HG03439 (cell line): ENCODE measurements at regions not wholly inside any gene's neighbourhood (a gene's known extent, or its start where the extent isn't known, plus 50 kb on each side); places are given as distances from the start of the nearest gene placed in this dataset.
"Not testable (repeated sequence)": the region's sequence is repeated elsewhere in the genome, so short reads cannot be mapped to it uniquely, and the experiment has no call there.

Experiments
- ATAC-seq: cut with Tn5 transposase; IDR thresholded peaks from one replicate; pipeline ENCODE4 v1.9.1; 2021; ENCODE audit warnings: mild to moderate bottlenecking, moderate library complexity; ENCODE audit not compliant: unreplicated experiment

DNA sequence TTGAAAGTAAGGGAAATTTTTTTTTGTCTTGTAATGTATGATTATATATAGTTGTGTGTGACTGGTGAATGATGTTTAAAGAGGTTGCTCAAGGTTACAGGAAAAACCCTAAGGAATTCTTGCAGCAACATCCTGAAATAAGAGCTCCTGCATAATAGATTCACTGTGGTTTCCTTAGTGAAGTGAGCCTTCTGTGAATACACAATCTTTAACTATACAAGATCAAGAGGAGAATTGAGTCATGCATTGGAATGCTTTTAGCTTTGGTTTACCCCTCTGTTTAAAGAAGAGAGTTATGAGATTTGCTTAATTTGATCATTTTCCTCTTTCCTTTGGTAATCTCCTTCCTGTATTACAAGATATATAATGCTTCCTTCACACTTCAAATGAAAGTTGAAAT is 141.6 kb upstream of the EYA4 start:
- no peak for ATAC-seq

DNA sequence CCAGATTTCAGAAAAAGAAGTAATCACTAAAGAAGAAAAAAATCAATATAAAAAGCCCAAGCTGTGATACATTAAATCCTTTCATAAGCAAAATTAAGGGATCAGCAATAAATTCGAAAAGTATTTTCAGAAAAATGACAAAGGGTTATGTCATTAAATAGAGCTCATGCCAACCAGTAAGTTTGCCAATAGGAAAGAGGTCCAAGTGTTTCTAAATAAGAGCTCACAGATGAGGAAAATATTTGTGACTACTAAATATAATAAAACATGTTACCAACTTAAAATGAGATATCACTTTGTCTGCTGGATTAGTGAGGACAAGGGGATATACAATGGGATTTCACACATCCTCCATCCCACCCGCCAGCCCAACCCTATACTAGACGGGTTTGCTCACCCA is 140.3 kb upstream of the EYA4 start:
- no peak for ATAC-seq

DNA sequence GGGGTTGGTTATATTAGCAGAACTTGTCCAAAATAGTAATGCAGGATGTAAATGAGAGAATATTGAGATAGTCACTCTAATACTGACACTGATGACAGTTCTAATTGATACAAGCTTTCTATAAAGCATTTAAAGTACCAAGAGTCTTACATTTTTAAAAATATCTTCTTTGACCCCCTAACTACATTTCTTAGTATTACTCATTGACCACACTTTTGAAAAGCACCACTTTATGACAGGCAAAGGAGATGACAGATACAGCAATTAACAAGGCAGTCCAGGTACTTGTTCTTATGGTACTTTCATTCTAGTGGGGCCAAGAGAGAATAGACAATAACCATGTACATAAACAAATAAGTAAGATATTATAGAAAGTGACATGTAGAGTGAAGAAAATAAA is 139.4 kb upstream of the EYA4 start:
- ATAC-seq, result no peak

DNA sequence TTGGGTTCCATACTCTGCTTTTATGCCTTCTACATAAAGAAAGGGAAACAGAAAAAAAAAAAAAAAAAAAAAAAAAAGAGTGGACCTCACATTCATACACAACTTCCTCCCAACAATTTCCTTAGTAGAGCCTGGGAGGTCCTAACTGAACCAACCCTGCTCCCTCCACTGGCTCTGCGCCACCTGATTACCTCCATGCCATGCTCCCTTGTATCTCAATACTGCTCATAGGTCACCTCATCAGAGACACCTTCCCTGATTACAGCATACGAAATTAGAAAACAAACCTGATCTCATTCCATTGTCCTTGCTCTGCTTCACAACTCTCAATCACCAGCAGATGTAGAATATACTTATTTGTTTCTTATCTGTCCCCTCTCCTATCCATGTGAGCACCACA is 134.2 kb upstream of the EYA4 start:
- ATAC-seq, result no peak

DNA sequence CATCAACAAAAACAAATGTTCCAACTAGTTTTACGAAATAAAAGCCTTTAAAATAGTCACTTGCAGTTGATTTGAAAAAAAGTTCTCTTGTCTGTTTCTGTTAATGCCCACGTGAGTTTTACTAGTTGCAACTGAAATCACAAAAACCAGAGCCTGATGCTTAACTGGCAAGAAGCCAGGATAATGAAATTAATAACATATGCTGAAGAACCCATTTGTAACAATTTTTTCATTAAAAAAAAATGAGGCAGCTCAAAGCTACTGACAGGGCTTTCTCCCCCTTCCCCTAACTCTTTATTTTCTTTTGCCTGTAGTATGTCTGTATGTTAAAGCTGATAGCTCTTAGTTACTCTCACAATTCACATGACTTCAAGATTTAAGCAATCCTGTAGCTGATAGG is 132.7 kb upstream of the EYA4 start:
- ATAC-seq, result no peak

DNA sequence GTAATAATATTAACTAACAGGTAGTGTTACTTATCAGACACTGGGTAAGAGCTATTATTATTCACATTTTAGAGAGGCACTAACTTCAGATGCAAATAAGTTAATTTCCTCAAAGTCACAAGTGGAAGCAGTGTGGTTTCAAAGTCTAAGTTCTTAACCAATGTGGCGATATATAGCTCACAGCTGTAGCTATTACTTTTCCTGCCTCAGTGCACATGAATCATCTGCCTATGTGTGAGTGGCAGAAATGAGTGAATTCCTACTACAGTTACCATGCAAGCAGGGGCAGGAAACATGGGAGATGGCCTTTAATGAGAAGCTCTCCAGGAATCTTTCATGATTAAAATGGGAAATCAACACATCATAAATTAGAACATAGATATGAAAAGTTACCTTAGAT is 126.2 kb upstream of the EYA4 start:
- ATAC-seq, result no peak

DNA sequence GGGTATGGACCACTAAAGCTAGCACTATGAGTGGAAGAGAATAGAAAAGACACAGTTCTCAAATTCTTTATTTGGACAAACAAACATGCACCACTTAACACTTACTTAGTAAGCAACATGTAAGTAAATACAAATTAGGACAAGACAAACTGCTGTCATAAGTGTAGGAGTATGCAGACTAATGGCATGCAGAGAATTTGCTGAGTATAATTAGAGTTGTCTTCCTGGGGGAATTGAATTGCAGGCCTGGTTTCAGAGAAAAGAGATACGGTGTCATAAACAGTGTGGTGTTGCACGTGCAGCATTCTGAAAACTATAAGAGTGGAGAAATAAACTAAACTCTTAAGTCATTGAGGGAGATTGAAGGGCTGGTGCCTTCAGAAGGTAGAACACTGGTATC is 125.2 kb upstream of the EYA4 start:
- ATAC-seq, result no peak

DNA sequence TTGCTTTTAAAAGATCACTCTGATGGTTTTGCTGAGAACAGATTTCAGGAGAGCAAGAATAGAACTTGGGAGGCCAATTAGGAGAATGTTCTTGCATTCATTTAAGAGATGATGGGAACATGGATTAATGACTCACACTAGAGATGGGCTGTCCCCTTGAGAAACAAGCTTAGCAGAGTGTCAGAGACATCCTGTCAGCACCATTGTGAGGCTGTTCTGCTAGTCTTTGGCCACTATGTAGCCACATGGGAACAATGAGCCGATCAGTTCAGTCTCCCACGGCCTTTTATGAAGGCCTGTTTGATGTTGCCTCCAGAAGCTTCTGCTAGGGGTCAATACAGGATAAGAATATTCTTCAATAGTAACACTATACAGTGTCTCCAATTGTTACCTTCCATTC is 113.0 kb upstream of the EYA4 start:
- ATAC-seq, result no peak

DNA sequence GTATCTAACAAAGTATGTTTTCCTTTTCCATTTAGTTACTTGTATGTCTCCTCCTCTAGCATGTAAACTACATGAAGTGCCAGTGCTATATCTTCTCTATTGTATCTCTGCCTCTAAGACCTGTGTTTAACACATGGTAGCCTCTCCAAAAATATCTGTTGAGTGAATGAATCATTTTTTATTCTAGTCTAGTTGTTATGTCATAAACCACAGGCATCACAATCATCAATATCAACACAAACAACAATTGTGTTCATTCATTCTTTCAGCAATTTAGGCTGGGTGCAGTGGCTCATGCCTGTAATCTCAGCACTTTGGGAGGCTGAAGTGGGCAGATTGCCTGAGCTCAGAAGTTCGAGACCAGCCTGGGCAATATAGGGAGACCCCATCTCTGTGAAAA is 111.6 kb upstream of the EYA4 start:
- no peak for ATAC-seq

DNA sequence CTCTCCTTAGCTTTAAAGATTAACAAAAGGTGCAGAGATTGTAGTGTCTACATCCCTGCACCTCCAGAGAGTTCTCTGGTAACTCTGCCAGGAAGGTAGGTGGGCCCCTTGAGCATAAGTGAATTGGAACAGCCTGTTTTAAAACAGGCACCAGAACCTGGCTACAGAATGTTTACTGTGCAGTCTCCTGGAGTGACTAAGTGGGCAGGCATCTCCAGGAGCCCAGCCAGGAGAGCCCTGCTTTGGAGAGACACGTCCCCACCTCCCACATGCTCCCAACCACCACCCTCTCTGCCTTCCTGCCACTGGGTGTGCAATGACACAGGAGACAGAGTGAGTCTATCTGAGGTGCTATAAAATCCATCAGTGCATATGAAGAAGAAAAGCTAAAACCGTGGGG is 110.3 kb upstream of the EYA4 start:
- no peak for ATAC-seq

DNA sequence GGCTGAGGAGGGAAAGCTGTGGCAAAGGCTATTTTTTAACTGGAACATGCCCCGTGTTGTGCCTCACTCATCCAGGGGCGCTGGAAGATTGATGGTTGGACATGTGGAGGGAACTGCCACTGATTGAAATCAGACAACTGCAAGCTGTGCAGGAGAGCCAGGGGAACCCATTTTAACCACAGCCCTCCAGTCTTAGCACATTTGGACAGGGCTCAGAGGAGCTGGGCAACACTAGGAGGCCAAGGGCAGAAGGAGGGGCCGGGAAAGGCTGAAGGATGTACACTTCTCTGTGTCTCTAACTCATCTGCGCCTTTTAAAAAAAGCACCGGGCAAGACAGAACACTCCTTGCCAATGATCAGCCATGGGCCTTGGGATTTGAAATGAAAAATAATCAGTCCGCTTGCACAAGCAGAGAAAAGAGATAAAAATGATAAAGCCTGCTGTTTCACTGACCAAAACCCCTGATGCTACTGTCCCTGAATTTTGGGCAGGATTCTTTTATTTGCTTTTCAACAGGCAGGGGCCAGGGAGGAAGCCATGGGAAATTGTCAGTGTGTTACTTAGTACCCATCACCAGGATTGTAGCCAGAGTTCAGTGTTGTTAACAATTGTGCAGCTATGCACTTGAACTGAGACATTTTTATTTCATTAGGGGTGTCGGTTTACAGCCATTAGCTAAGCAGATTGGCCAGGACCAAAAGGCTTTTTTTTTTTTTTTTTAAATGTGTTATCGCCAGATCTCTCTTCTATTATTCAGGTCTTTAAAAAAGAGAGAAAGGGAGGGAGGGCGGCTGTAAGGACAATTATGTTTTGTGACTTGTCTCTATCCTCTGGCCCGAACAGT is 109.3 kb upstream of the EYA4 start:
- no peak for ATAC-seq

DNA sequence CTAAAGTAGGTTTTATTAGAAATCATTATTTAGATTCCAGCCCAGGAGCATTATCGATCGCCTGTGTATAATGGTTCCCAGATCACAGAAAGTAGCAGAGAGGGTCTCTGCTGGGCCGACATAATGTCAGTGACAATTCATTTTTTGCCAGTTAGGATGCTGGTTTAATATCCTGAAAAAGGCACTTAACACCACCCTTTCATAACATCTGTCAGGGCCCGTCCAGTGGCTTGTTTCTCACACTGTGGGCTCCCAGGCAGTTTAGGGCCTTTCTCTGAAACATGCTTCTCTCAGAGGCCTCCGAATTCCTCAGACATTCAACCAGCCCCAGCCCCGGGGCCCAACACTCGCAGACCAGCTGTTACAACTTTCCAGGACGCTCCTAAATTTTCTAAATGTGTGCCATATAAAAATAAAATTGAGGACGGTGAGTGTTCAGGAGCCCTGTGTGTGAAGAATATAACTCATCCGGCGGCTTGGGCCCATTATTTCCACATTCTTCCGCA is 108.6 kb upstream of the EYA4 start:
- no peak for ATAC-seq

DNA sequence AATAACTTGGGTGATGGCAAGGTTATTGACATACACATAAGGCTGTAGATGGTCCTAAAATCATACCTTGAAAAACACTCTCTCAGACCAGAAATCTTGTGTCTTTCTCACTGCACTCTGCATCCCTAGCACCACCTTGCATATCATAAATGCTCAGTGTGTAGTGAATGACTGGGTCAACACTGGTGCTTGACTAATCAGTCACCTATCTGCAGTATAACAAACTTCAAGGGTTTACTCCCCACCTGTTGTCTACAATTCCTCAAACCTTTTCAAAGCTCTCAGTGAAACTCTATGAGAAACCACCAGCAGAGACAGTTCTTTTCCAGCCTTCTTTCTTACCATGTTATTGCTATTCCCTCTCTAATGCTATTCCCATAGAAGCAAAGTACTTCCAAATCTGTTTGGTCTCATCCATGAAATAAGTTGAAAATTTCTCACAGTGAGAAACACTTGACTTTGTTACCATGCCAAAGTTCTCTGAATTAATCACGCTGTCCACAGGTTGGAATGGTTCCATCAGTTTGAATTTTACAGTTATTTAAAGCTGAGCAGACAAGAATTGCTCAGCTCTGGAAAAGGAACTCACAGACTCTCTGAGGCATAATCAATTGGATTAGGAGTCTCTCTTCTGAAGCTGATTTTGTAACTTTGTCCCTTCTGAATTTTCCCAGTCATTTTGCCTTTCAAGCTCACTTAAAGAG is 104.8 kb upstream of the EYA4 start:
- ATAC-seq, result no peak

DNA sequence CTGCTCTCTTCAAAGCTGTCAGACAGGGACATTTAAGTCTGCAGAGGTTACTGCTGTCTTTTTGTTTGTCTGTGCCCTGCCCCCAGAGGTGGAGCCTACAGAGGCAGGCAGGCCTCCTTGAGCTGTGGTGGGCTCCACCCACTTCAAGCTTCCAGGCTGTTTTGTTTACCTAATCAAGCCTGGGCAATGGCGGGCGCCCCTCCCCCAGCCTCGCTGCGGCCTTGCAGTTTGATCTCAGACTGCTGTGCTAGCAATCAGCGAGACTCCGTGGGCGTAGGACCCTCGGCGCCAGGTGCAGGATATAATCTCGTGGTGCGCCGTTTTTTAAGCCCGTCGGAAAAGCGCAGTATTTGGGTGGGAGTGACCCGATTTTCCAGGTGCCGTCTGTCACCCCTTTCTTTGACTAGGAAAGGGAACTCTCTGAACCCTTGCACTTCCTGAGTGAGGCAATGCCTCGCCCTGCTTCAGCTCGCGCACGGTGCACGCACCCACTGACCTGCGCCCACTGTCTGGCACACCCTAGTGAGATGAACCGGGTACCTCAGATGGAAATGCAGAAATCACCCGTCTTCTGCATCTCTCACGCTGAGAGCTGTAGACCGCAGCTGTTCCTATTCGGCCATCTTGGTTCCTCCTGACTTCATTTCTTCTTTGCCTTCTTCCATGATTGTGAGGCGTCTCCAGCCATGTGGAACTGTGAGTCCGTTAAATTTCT is 93.5 kb upstream of the EYA4 start:
- not testable (repeated sequence) for ATAC-seq

DNA sequence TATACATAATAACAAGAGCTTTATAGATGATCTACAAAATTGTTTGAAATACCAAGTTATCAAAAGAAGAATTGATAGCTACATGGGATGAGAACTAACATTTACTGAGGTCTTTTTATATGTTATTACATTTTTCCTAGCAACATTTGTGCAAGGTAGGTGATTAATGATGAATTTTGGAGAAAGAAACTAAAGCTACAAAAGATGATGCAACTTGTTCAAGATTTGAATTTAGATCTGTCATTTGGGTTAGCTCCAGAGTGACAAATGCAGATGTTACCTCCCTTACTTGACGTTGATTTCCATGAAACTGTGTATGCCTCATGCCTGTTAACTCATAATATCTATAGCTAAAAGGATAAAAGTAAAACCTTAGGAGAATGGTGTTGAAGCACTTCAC is 84.5 kb upstream of the EYA4 start:
- ATAC-seq, result no peak

DNA sequence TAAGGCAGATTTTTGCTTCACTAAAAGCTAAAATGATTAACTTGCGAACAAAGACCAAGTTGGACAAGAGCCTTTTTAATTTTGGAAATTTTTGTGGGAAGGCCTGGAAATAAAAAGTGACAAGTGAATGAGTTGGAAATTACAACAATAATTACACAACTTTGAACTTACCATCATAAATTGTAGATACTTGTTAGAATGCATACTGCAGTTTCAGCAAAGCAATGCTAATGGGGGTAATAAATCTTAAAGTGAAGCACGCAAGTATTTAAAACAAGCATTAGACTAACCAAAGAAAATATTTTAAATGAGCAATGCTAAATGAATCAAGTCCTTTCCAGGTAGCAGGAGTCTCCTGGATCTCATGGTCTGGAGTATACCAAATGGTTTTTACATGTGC is 83.2 kb upstream of the EYA4 start:
- no peak for ATAC-seq

DNA sequence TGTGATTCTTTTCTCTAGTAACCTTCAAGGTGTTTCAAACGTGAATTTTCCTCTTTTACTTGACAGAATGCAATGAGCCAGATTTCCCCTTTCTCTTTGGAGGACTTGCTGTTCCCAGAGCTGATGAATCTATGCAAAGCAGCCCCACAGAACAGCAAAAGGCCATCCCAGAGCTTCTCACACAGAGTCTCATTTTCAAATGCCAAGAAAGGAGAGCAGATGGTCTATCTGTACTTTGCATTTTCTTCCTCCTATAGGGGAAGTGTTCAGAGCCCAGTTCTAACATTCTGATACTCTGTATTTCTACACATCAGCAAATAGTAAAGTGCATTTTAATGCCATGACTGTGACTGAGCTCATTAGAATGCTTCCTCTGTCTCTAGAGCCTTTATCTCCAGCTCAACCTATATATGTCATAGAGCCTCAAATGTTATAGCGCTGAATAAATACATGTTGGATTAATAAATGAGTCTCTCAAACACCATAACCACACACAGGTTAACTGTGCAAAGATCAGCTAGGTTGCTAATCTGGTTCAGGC is 81.8 kb upstream of the EYA4 start:
- no peak for ATAC-seq

DNA sequence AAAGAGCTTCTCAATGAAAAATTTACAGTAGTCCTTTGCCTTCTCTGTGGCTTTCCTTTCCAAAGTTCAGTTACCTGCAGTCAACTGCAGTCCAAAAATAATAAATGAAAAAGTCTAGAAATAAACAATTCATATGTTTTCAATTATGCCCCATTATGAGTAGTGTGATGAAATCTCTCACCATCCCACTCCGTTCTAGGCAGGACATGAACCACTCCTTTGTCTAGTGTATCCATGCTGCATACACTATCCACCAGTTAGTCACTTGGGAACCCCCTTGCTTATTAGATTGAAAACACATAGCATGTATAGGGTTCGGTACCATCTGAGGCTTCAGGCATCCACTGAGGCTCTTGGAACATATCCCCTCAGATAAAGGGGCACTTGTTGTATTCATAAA is 80.6 kb upstream of the EYA4 start:
- ATAC-seq, result no peak

DNA sequence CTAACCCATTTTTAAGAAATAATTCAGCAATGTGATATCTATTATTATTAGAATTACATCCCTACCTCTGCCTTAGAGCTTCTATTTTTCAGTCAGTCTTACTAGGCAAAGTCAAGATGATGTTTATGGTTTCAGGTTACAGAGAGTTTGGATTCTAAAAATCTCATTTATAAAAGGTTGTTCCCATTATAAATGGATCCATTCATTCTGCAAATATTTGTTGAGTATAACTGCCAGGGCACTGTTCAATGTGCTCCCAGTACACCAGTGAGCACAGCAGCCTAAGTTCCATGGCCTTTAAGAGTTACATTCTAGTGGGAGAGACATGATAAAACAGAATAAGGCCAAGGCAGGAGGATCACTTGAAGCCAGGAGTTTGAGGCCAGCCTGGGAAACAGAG is 75.9 kb upstream of the EYA4 start:
- ATAC-seq, result no peak

DNA sequence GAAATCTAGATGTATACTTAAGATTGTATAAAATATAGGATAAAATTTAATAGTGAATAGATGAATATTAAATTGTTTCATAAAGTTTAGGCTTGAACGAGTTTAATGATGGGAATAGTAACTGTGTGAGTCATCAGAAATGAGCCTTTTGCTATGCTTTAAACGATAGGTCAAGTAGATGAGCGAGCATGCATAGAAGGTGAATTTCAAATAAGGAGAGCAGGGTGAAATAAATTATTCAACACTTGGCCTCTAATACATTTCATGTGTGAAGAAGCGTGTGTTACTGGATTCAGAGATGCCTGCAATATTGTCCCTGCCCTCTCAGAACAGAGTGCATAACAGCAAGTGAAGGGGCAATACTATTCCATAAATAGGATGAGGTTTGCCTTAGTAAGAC is 74.4 kb upstream of the EYA4 start:
- ATAC-seq, result no peak

DNA sequence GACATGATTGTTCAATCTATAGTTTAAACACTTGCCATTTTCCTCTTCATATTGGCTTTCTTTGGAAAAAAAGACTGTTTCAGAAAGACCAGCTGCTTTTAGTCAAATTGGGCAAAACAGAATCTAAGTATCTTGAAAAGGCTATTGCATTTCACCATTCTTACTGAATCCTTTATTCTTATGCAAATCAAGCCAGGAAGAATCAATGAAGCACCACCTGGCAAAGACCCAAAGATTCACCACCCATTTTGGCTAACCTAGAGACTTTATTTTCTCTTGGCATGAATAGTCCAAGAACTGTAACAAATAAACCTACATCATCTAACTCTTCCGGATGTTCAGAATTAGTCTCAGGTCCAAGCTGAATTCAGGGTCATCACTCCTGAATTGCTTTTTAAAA is 71.3 kb upstream of the EYA4 start:
- no peak for ATAC-seq

DNA sequence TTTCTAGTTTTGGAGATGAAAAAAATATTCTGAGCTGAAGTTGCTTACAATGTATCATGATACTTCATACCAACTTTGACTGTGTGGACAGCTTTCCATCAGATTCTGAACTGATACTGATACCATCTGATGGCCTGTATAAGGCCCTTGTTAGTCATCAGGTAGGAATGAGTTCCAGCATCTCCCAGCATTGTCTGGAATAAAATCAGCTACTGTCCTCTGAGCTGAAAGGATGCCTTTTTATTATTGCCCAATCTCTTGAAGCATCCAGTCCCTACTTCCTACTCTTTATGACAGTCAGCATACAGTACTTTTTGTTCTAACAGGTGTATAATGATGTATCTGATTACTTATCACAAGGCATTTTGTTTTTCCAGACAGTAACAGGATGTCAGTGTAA is 70.6 kb upstream of the EYA4 start:
- no peak for ATAC-seq
